ENCODE measurements at regions not wholly inside any gene's neighbourhood (a gene's known extent, or its start where the extent isn't known, plus 50 kb on each side); places are given as distances from the start of the nearest gene placed in this dataset.

DNA sequence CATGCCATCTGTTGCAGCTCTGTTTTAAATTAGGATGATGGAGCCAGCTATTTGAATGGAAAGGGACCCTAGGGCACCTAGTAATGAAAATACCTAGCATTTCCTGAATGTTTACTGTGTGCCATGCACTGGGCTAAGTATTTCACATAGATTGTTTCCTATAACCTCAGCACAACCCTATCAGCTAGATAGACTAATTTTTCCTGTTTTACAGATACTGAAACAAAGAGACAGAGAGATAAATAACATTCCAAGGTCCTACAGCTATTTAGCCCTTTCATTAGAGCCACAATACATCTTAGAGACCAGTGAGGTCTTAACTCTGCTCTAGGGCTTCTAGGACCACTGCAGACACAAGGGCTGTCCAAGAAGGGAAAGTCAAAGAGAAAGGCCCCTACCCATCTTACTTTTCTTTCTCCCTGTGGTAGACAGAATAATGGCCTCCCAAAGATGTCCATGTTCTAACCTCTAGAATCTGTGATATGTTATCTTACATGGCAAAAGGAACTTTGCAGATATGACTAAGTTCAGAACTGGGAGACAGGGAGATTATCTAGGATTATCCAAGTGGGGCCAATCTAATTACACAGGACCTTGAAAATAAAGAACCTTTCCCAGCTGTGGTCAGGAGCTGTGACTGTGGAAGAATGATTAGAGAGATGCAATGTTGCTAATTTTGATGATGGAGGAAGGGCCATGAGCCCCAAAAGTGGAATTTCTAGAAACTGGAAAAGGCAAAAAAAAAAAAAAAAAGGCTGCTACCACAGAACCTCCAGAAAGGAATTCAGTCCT, 157.0 kb downstream of the CCDC34 start:
- H3K4me1 ChIP-seq = peaks cover 5 to 36% (median 19%) of the 10 kb centered on the region in 9 donors
- no peaks in the 10 kb centered on the region for H3K9me3 ChIP-seq
- peak overlapping the region in 2 of 10 donors; percentile 5 to 23 for H3K27ac ChIP-seq
- no peak overlapping the region for H3K4me3 ChIP-seq
- no peaks in the 10 kb centered on the region for H3K27me3 ChIP-seq
- TF ChIP-seq, protein P1, sequence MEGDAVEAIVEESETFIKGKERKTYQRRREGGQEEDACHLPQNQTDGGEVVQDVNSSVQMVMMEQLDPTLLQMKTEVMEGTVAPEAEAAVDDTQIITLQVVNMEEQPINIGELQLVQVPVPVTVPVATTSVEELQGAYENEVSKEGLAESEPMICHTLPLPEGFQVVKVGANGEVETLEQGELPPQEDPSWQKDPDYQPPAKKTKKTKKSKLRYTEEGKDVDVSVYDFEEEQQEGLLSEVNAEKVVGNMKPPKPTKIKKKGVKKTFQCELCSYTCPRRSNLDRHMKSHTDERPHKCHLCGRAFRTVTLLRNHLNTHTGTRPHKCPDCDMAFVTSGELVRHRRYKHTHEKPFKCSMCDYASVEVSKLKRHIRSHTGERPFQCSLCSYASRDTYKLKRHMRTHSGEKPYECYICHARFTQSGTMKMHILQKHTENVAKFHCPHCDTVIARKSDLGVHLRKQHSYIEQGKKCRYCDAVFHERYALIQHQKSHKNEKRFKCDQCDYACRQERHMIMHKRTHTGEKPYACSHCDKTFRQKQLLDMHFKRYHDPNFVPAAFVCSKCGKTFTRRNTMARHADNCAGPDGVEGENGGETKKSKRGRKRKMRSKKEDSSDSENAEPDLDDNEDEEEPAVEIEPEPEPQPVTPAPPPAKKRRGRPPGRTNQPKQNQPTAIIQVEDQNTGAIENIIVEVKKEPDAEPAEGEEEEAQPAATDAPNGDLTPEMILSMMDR (IDR thresholded peaks at IDR 0.05) = no peak
- no peak for ATAC-seq
- no peaks in the 10 kb centered on the region for H3K36me3 ChIP-seq
- no peak for DNase-seq
- intact Hi-C loops (cut with DNase I) = no loop called here

DNA sequence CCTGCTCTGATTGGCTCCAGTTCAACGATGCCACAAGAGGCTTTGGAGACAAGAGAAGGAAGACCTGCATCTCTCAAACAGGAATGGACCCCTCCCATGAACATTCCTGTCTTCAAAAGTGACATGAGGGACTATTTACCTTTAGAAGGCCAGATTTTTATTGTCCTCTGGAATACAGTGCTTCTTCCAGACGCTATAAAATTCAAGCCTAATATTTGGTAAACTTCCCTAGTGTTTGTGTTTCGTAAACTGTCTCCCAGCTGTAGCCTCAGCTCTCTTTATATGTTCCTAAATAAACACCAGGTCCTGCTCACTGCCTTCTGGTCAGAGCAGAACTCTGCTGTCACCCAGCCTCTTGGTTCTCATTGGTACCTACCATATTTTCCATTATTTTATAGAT, 157.8 kb downstream of the CCDC34 start:
- TF ChIP-seq, protein P1 (IDR thresholded peaks at IDR 0.05) = no peak
- no peaks in the 10 kb centered on the region for H3K27me3 ChIP-seq
- ATAC-seq (no peak), DNase-seq (no peak)
- H3K27ac ChIP-seq = peak overlapping the region in 1 of 10 donors; percentile 5
- no peak overlapping the region for H3K4me3 ChIP-seq
- H3K4me1 ChIP-seq = peaks cover 5 to 36% (median 19%) of the 10 kb centered on the region in 9 donors
- H3K9me3 ChIP-seq = no peaks in the 10 kb centered on the region
- intact Hi-C loops (cut with DNase I) = no loop called here
- H3K36me3 ChIP-seq = no peaks in the 10 kb centered on the region
- WGBS, 2 donors = 36 to 52% methylated on average over 3 of the region's 3 CpGs

DNA sequence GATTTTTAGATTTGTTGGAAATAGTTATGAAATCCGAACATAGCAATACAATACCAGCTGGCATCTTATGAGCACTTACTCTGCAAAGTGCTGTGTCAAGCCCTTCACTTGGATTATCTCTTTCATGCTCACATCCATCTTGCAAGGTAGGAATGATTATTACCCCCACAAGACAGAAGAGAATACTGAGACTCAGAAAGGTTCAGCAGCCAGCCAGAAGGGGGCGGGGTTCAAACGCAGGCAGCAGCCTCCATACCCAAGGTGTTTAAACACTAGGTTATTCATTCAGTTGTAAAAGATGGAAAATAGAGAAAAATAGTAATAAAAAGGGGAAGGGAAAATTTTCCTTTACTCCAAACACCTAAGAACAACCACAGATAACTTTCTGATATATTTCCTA, 158.5 kb downstream of the CCDC34 start:
- TF ChIP-seq, protein P1 (IDR thresholded peaks at IDR 0.05) = peak in 5 of 9 donors; percentile 23 to 53 (median 25)
- DNase-seq = no peak
- no peaks in the 10 kb centered on the region for H3K27me3 ChIP-seq
- H3K4me3 ChIP-seq = no peak overlapping the region
- H3K36me3 ChIP-seq = no peaks in the 10 kb centered on the region
- ATAC-seq = no peak
- no peaks in the 10 kb centered on the region for H3K9me3 ChIP-seq
- H3K4me1 ChIP-seq = peaks cover 5 to 33% (median 15%) of the 10 kb centered on the region in 9 donors
- intact Hi-C loops (cut with DNase I) = no loop called here
- H3K27ac ChIP-seq = no peak overlapping the region
- WGBS, 2 donors = 79 to 88% methylated on average over 3 of the region's 3 CpGs

DNA sequence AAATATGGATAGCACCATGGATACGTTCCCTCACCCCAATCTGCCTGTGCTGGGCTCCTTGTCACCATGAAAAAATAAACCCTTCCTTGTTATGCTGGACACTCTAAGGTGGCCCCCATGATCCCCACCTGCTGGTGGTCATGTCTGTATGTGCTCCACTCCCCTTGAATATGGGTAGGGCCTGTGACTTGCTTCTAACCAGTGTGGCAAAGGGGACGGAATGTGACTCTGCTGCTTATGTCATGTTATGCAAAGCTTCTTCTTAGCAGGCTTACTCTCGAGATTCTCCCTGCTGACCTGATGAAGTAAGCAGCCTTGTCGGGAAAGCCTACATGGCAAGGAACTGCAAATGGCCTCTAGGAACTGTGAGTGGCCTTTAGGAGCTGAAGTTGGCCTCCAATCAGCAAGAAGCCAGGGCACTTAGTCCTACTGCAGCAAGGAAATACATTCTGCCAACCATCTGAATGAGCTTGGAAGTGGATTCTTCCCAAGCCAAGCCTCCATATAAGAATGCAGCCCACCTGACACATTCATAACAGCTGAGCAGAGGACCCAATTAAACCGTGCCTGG, 159.9 kb downstream of the CCDC34 start:
- WGBS, 2 donors = 87 to 93% methylated on average over 5 of the region's 5 CpGs
- ATAC-seq = peak in 1 of 8 donors; percentile 18
- TF ChIP-seq, protein P1 (IDR thresholded peaks at IDR 0.05) = no peak
- no peaks in the 10 kb centered on the region for H3K9me3 ChIP-seq
- no peaks in the 10 kb centered on the region for H3K27me3 ChIP-seq
- H3K27ac ChIP-seq = peak overlapping the region in 1 of 10 donors; percentile 78
- H3K36me3 ChIP-seq = no peaks in the 10 kb centered on the region
- intact Hi-C loops (cut with DNase I) = no loop called here
- no peak for DNase-seq
- no peak overlapping the region for H3K4me3 ChIP-seq
- peaks cover 0 to 30% (median 12%) of the 10 kb centered on the region in 9 donors for H3K4me1 ChIP-seq

Measured in heart right ventricle (tissue), 16 donors.